ENCODE measurements at regions not wholly inside any gene's neighbourhood (a gene's known extent, or its start where the extent isn't known, plus 50 kb on each side); places are given as distances from the start of the nearest gene placed in this dataset.

- Histone ChIP-seq H3K9me3 (ENCODE audit: control insufficient read depth, insufficient read depth, low read depth, low read length) (no peaks in the 10 kb centered on the region), H3K36me3 (ENCODE audit: control insufficient read depth, insufficient read depth, low read length) (no peaks in the 10 kb centered on the region), H3K27ac (ENCODE audit: low read length) (no peak overlapping the region), H3K27me3 (ENCODE audit: control insufficient read depth, insufficient read depth, low read length) (no peaks in the 10 kb centered on the region), H3K4me3 (ENCODE audit: low read depth in 2 of 2, low read length in 2 of 2) (no peak overlapping the region), H3K4me1 (ENCODE audit: control insufficient read depth, insufficient read depth, low read length) (no peaks in the 10 kb centered on the region)
- TF ChIP-seq TCF7L2 (IDR thresholded peaks at IDR 0.05; ENCODE audit: low read depth, low read length) (no peak), REST (IDR thresholded peaks at IDR 0.05; ENCODE audit: insufficient read depth in 1 of 2, low read depth in 2 of 2, low read length in 1 of 2) (no peak), POLR2AphosphoS5 (IDR thresholded peaks at IDR 0.05; ENCODE audit: low read depth, low read length) (no peak), SIN3A (IDR thresholded peaks at IDR 0.05; ENCODE audit: borderline replicate concordance, insufficient read depth, low read depth, low read length) (no peak), CTCF (IDR thresholded peaks at IDR 0.05) (no peak)
- BruUV-seq (replicated peaks), result no TSS peak
- DNase-seq (ENCODE audit: low read depth, low spot score) (no peak), ATAC-seq (no peak)
- intact Hi-C loops (cut with micrococcal nuclease; ENCODE audit: unreplicated experiment) (no loop called here), in situ Hi-C loops (cut with HindIII; ENCODE audit: low pct_unique_long_range_greater_than_20kb, low sequenced_read_pairs) (no loop called here)
- CTCF ChIA-PET, result no interaction called here
- POLR2A ChIA-PET, result no interaction called here
Measured at GRCh38 chr16:48084826-48085225, 71.0 kb downstream of the ABCC12 start.

- DNase-seq (ENCODE audit: low read depth, low spot score), result no peak
- H3K4me3 ChIP-seq (ENCODE audit: low read depth in 2 of 2, low read length in 2 of 2), result no peak overlapping the region
- BruUV-seq (replicated peaks), result no TSS peak
- CTCF ChIA-PET, result no interaction called here
- intact Hi-C loops (cut with micrococcal nuclease; ENCODE audit: unreplicated experiment), result no loop called here
- no peak for ATAC-seq
- in situ Hi-C loops (cut with HindIII; ENCODE audit: low pct_unique_long_range_greater_than_20kb, low sequenced_read_pairs), result no loop called here
- no peaks in the 10 kb centered on the region for H3K4me1 ChIP-seq (ENCODE audit: control insufficient read depth, insufficient read depth, low read length)
- POLR2A ChIA-PET, result no interaction called here
- H3K9me3 ChIP-seq (ENCODE audit: control insufficient read depth, insufficient read depth, low read depth, low read length), result no peaks in the 10 kb centered on the region
- H3K27me3 ChIP-seq (ENCODE audit: control insufficient read depth, insufficient read depth, low read length), result no peaks in the 10 kb centered on the region
- H3K36me3 ChIP-seq (ENCODE audit: control insufficient read depth, insufficient read depth, low read length), result no peaks in the 10 kb centered on the region
- TF ChIP-seq POLR2AphosphoS5 (IDR thresholded peaks at IDR 0.05; ENCODE audit: low read depth, low read length), result no peak
- TF ChIP-seq TCF7L2 (IDR thresholded peaks at IDR 0.05; ENCODE audit: low read depth, low read length), result no peak
- H3K27ac ChIP-seq (ENCODE audit: low read length), result no peak overlapping the region
Measured at GRCh38 chr16:48082516-48082915, 73.3 kb downstream of the ABCC12 start.

- intact Hi-C loops (cut with micrococcal nuclease; ENCODE audit: unreplicated experiment), result no loop called here
- CTCF ChIA-PET, result no interaction called here
- Histone ChIP-seq H3K4me1 (ENCODE audit: control insufficient read depth, insufficient read depth, low read length) (no peaks in the 10 kb centered on the region), H3K4me3 (ENCODE audit: low read depth in 2 of 2, low read length in 2 of 2) (no peak overlapping the region), H3K9me3 (ENCODE audit: control insufficient read depth, insufficient read depth, low read depth, low read length) (no peaks in the 10 kb centered on the region), H3K27ac (ENCODE audit: low read length) (no peak overlapping the region), H3K27me3 (ENCODE audit: control insufficient read depth, insufficient read depth, low read length) (no peaks in the 10 kb centered on the region), H3K36me3 (ENCODE audit: control insufficient read depth, insufficient read depth, low read length) (no peaks in the 10 kb centered on the region)
- ATAC-seq, result peak; percentile 63; the same call in 1 of the 2 replicates
- POLR2A ChIA-PET, result no interaction called here
- BruUV-seq (replicated peaks), result no TSS peak
- in situ Hi-C loops (cut with HindIII; ENCODE audit: low pct_unique_long_range_greater_than_20kb, low sequenced_read_pairs), result no loop called here
- TF ChIP-seq TCF7L2 (IDR thresholded peaks at IDR 0.05; ENCODE audit: low read depth, low read length), result no peak
- peak; percentile 4 for DNase-seq (ENCODE audit: low read depth, low spot score)
Measured at GRCh38 chr16:48081656-48082055, 74.1 kb downstream of the ABCC12 start.
